ENCODE measurements at regions not wholly inside any gene's neighbourhood (a gene's known extent, or its start where the extent isn't known, plus 50 kb on each side); places are given as distances from the start of the nearest gene placed in this dataset.

GRCh38 chr20:4502756-4503155 lies 183.5 kb upstream of the PRNP start (continued):
- TF ChIP-seq JUND (IDR thresholded peaks at IDR 0.05; ENCODE audit: low read length), result no peak
- TF ChIP-seq, protein P1, sequence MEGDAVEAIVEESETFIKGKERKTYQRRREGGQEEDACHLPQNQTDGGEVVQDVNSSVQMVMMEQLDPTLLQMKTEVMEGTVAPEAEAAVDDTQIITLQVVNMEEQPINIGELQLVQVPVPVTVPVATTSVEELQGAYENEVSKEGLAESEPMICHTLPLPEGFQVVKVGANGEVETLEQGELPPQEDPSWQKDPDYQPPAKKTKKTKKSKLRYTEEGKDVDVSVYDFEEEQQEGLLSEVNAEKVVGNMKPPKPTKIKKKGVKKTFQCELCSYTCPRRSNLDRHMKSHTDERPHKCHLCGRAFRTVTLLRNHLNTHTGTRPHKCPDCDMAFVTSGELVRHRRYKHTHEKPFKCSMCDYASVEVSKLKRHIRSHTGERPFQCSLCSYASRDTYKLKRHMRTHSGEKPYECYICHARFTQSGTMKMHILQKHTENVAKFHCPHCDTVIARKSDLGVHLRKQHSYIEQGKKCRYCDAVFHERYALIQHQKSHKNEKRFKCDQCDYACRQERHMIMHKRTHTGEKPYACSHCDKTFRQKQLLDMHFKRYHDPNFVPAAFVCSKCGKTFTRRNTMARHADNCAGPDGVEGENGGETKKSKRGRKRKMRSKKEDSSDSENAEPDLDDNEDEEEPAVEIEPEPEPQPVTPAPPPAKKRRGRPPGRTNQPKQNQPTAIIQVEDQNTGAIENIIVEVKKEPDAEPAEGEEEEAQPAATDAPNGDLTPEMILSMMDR (IDR thresholded peaks at IDR 0.05; ENCODE audit: control extremely low read depth in 1 of 3, insufficient read depth in 1 of 3, low read depth in 1 of 3, low read length in 3 of 3), result no peak

Data from H1 (cell line).